DND-41 (cell line): ENCODE measurements at regions not wholly inside any gene's neighbourhood (a gene's known extent, or its start where the extent isn't known, plus 50 kb on each side); places are given as distances from the start of the nearest gene placed in this dataset.

ENCODE experiments used
- EZH2 ChIP-seq: IDR thresholded peaks from 3 replicates; pipeline ENCODE4 v1.6.1; 2012; ENCODE audit warnings: borderline replicate concordance, low read depth, mild to moderate bottlenecking, moderate library complexity, low read length, inconsistent platforms; ENCODE audit not compliant: severe bottlenecking
- TF ChIP-seq, protein P1 (sequence below): IDR thresholded peaks from 2 replicates; pipeline ENCODE4 v1.5.1; 2012; ENCODE audit warnings: borderline replicate concordance, low read length, moderate library complexity, mild to moderate bottlenecking; ENCODE audit not compliant: poor library complexity, severe bottlenecking; ENCODE audit errors: extremely low read depth

DNA sequence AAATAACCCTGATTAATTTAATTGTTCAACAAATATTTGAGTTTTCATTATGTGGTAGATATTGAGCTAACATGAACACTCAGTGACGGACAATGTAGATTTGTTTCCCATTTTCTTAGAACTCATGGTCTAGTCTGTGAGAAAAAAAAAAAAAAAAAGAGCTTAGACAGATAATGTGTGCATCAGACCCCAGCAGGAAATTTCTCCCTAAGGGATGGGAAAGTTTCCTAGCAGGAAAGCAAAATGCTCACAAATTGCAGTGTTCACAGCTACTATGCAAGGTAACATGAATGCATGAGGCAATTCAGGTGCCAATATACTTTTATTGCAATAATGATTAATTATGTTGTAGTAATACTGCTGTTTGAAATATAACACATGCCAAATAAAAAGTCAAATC, 843.2 kb upstream of the SLIT2 start:
- TF ChIP-seq EZH2 = no peak
- TF ChIP-seq, protein P1, sequence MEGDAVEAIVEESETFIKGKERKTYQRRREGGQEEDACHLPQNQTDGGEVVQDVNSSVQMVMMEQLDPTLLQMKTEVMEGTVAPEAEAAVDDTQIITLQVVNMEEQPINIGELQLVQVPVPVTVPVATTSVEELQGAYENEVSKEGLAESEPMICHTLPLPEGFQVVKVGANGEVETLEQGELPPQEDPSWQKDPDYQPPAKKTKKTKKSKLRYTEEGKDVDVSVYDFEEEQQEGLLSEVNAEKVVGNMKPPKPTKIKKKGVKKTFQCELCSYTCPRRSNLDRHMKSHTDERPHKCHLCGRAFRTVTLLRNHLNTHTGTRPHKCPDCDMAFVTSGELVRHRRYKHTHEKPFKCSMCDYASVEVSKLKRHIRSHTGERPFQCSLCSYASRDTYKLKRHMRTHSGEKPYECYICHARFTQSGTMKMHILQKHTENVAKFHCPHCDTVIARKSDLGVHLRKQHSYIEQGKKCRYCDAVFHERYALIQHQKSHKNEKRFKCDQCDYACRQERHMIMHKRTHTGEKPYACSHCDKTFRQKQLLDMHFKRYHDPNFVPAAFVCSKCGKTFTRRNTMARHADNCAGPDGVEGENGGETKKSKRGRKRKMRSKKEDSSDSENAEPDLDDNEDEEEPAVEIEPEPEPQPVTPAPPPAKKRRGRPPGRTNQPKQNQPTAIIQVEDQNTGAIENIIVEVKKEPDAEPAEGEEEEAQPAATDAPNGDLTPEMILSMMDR = no peak
